ENCODE measurements at regions not wholly inside any gene's neighbourhood (a gene's known extent, or its start where the extent isn't known, plus 50 kb on each side); places are given as distances from the start of the nearest gene placed in this dataset.

DNA sequence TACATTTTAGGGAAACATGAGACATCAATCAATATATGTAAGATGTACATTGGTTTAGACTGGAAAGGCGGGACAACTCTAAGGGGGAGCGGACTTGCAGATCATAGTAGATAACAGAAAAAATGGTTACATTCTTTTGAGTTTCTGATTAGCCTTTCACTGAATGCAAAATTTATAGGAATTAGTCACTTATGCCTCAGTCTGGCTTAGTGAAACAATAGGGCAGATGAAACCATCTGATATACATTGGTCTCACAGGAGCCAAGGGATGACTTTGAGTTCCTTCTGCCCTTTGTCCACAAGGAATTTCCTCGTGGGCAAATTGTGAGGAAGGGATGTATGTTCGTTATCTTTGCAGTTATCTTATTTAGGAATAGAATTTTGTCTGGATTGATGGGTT is 128.2 kb downstream of the ARSF start:
- no peaks in the 10 kb centered on the region for H3K9me3 ChIP-seq
- intact Hi-C loops (cut with DNase I), result no loop called here
- H3K4me1 ChIP-seq, result no peaks in the 10 kb centered on the region
- no peaks in the 10 kb centered on the region for H3K36me3 ChIP-seq
- 90 to 97% methylated on average over 2 to 4 of the region's 4 CpGs for WGBS, 2 donors
- H3K4me3 ChIP-seq (replicated peaks in 1 of 3), result no peak overlapping the region
- no peaks in the 10 kb centered on the region for H3K27me3 ChIP-seq
- no peak for DNase-seq
- H3K27ac ChIP-seq, result no peak overlapping the region
- TF ChIP-seq, protein P1, sequence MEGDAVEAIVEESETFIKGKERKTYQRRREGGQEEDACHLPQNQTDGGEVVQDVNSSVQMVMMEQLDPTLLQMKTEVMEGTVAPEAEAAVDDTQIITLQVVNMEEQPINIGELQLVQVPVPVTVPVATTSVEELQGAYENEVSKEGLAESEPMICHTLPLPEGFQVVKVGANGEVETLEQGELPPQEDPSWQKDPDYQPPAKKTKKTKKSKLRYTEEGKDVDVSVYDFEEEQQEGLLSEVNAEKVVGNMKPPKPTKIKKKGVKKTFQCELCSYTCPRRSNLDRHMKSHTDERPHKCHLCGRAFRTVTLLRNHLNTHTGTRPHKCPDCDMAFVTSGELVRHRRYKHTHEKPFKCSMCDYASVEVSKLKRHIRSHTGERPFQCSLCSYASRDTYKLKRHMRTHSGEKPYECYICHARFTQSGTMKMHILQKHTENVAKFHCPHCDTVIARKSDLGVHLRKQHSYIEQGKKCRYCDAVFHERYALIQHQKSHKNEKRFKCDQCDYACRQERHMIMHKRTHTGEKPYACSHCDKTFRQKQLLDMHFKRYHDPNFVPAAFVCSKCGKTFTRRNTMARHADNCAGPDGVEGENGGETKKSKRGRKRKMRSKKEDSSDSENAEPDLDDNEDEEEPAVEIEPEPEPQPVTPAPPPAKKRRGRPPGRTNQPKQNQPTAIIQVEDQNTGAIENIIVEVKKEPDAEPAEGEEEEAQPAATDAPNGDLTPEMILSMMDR (IDR thresholded peaks at IDR 0.05), result no peak
- TF ChIP-seq POLR2A (IDR thresholded peaks at IDR 0.05), result no peak

DNA sequence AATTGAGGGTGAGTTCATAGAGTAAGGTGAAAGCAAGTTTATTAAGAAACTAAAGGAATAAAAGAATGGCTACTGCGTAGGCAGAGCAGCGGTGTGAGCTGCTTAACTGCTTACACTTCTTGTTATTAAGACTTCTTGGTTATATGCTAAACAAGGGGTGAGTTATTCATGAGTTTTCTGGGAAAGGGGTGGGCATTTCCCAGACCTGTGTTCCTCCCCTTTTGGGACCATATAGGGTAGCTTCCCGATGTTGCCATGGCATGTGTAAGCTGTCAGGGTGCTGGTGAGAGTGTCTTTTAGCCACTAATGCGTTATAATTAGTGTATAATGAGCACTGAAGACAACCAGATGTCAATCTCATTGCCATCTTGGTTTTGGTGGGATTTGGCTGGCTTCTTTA is 126.5 kb downstream of the ARSF start:
- Histone ChIP-seq H3K36me3 (no peaks in the 10 kb centered on the region), H3K4me3 (replicated peaks in 1 of 3) (no peak overlapping the region), H3K27me3 (no peaks in the 10 kb centered on the region), H3K9me3 (no peaks in the 10 kb centered on the region), H3K4me1 (no peaks in the 10 kb centered on the region), H3K27ac (no peak overlapping the region)
- intact Hi-C loops (cut with DNase I), result no loop called here
- no peak for DNase-seq
- WGBS, 2 donors, result 86 to 87% methylated on average over 4 of the region's 4 CpGs
- TF ChIP-seq, protein P1 (IDR thresholded peaks at IDR 0.05), result no peak
- no peak for TF ChIP-seq POLR2A (IDR thresholded peaks at IDR 0.05)

- H3K9me3 ChIP-seq, result no peaks in the 10 kb centered on the region
Observed at GRCh38 chrX:3166670-3167455, 125.6 kb downstream of the ARSF start.

GRCh38 chrX:3165808-3166207 is 124.5 kb downstream of the ARSF start:
- DNase-seq, result no peak
- H3K36me3 ChIP-seq, result no peaks in the 10 kb centered on the region
- TF ChIP-seq, protein P1 (IDR thresholded peaks at IDR 0.05), result no peak
- TF ChIP-seq POLR2A (IDR thresholded peaks at IDR 0.05), result no peak

More at GRCh38 chrX:3166670-3167455, 125.6 kb downstream of the ARSF start:
- no peaks in the 10 kb centered on the region for H3K36me3 ChIP-seq
- no peaks in the 10 kb centered on the region for H3K4me1 ChIP-seq
- H3K27ac ChIP-seq, result no peak overlapping the region
- intact Hi-C loops (cut with DNase I), result no loop called here
- H3K27me3 ChIP-seq, result no peaks in the 10 kb centered on the region
- WGBS, 2 donors, result 63 to 67% methylated on average over 11 of the region's 11 CpGs
- H3K4me3 ChIP-seq (replicated peaks in 1 of 3), result no peak overlapping the region
- no peak for DNase-seq
- no peak for TF ChIP-seq POLR2A (IDR thresholded peaks at IDR 0.05)
- TF ChIP-seq, protein P1 (IDR thresholded peaks at IDR 0.05), result no peak

More at GRCh38 chrX:3165808-3166207, 124.5 kb downstream of the ARSF start:
- no peak overlapping the region for H3K27ac ChIP-seq
- no peaks in the 10 kb centered on the region for H3K4me1 ChIP-seq
- H3K27me3 ChIP-seq, result no peaks in the 10 kb centered on the region
- H3K9me3 ChIP-seq, result no peaks in the 10 kb centered on the region
- intact Hi-C loops (cut with DNase I), result no loop called here
- 86 to 96% methylated on average over 4 to 5 of the region's 5 CpGs for WGBS, 2 donors
- H3K4me3 ChIP-seq (replicated peaks in 1 of 3), result no peak overlapping the region

All from thyroid gland (tissue), 4 donors.